GM19351 (cell line): ENCODE measurements at regions not wholly inside any gene's neighbourhood (a gene's known extent, or its start where the extent isn't known, plus 50 kb on each side); places are given as distances from the start of the nearest gene placed in this dataset.

Source experiments
- ATAC-seq: cut with Tn5 transposase; IDR thresholded peaks from one replicate; pipeline ENCODE4 v1.9.1; 2021; ENCODE audit warnings: mild to moderate bottlenecking, moderate library complexity; ENCODE audit not compliant: unreplicated experiment

- no peak for ATAC-seq
These were observed 65.5 kb downstream of the ANKRD60 start for GRCh38 chr20:58162986-58163385.

GRCh38 chr20:58161192-58161591 lies 67.3 kb downstream of the ANKRD60 start:
- no peak for ATAC-seq

GRCh38 chr20:58160451-58161061 lies 67.9 kb downstream of the ANKRD60 start:
- ATAC-seq = no peak

GRCh38 chr20:58155148-58155925 lies 73.1 kb downstream of the ANKRD60 start:
- no peak for ATAC-seq

- ATAC-seq = no peak
These were observed 74.3 kb downstream of the ANKRD60 start for GRCh38 chr20:58154113-58154512.

- no peak for ATAC-seq
These were observed 75.3 kb downstream of the ANKRD60 start for GRCh38 chr20:58153121-58153520.

GRCh38 chr20:58150772-58151171 lies 77.7 kb downstream of the ANKRD60 start:
- ATAC-seq = no peak

- no peak for ATAC-seq
These were observed 78.9 kb downstream of the ANKRD60 start for GRCh38 chr20:58149437-58150091.

- no peak for ATAC-seq
These were observed 79.6 kb downstream of the ANKRD60 start for GRCh38 chr20:58148891-58149290.

- no peak for ATAC-seq
These were observed 80.7 kb downstream of the ANKRD60 start for GRCh38 chr20:58147628-58148370.

- ATAC-seq = no peak
These were observed 81.7 kb downstream of the ANKRD60 start for GRCh38 chr20:58146746-58147140.

GRCh38 chr20:58146081-58146745 lies 82.2 kb downstream of the ANKRD60 start:
- no peak for ATAC-seq

GRCh38 chr20:58145506-58146080 lies 82.9 kb downstream of the ANKRD60 start:
- no peak for ATAC-seq

- ATAC-seq = no peak
These were observed 84.4 kb downstream of the ANKRD60 start for GRCh38 chr20:58144096-58144495.

GRCh38 chr20:58143531-58143930 lies 84.9 kb downstream of the ANKRD60 start:
- ATAC-seq = no peak

GRCh38 chr20:58142843-58143185 lies 85.6 kb downstream of the ANKRD60 start:
- ATAC-seq = no peak

GRCh38 chr20:58141971-58142842 lies 86.2 kb downstream of the ANKRD60 start:
- no peak for ATAC-seq

- no peak for ATAC-seq
These were observed 87.0 kb downstream of the ANKRD60 start for GRCh38 chr20:58141496-58141895.

- no peak for ATAC-seq
These were observed 87.5 kb downstream of the ANKRD60 start for GRCh38 chr20:58140787-58141425.
